ENCODE measurements at regions not wholly inside any gene's neighbourhood (a gene's known extent, or its start where the extent isn't known, plus 50 kb on each side); places are given as distances from the start of the nearest gene placed in this dataset.
"Not testable (repeated sequence)": the region's sequence is repeated elsewhere in the genome, so short reads cannot be mapped to it uniquely, and the experiment has no call there.

DNA sequence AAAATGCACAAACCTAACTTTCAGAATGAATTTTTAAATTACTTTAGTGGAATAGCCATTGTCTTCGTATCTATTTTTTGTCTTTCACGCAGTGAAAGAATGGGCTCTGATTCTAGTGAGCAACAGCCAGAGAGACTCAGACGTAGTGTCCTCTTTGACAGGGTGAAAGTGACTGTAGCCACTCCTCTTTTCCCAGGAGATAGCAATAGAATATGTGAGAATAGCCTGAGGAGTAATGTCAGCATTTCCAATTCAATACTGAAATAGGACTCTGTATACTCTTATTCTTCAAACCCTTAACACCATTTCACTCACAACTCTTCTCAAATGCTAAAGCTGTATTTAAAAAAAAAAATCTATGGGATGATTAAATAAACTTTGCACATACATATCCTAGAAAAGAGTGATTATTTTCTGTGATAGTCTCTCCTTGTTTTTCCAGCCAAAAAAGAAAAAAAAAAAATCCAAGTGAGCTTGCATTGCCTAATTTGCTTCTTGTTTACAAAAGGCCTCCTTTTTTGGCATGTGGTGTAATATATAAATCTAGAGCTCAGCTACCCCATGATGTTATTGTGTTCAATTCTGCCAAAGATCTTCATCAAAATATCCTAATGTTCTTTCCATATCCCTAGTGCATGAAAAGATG is 626.1 kb upstream of the SLITRK6 start:
- DNase-seq (ENCODE audit: low read depth in 2 of 2): no peak

DNA sequence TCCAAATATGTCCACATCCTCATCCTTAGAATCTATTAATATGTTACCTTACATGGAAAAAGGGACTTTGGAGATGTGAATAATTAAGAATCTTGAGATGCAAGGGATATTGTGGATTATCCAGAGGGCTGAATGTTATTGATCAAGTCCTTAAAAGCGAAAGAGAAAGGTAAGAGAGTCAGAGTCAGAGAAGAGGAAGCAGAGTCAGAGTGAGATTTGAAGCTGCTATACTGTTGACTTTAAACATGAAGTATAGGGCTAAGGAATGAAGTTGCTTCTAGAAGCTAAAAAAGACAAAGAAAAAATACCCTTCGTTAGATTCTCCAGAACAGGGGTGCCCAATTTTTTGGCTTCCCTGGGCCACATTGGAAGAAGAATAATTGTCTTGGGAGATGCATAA is 627.2 kb upstream of the SLITRK6 start:
- no peak for DNase-seq (ENCODE audit: low read depth in 2 of 2)

DNA sequence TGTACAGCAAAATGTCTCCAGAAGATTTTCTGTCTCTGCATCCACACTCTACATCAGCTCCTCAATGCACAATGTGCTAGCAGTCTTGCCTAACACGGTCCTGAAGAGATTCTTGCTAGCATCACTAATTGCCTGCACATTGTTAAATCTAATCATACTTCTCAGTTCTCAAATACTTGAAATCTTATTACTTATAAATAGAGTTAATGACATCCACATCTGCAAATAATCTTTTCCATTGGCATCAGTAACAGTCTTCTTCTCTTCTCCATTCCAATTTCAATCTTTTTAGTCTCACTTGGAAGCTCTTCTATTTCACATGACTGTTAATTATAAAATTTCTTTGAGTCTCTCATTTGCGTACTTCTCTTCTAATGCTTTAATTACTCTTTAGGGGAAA is 630.5 kb upstream of the SLITRK6 start:
- DNase-seq (ENCODE audit: low read depth in 2 of 2): no peak

DNA sequence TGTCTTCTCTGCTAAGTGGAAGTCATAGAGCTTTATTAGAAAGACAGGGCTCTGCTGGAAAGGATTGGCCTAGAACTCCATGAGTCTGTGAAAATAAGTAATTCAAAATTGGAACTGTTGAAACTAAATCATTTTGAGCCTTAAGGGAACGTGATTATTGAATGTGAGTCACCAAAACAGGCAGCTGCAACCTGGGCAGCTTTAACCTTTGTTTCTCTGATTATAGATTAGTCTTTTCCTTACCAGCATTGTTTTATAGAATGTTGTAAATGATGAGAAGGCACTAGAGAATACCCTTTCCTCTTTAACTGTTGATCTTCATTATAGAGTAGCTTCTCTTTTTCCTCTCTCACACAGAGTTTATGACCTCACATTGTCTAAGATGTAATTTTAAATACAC is 638.8 kb upstream of the SLITRK6 start:
- no peak for DNase-seq (ENCODE audit: low read depth in 2 of 2)

DNA sequence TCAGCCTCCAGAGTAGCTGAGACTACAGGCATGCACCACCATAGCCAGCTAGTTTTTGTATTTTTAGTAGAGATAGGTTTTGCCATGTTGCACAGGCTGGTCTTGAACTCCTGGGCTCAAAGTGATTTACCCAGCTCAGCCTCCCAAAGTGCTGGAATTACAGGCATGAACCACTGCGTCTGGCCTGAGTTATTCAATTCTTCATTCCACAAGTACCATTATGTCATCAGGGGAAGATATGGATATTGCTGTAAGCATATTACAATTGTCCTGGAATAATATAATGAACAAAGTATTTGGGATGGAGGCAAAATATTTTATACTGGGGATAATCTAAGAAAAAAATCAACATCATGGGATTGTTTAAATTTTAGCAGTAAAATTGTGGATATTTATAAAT is 646.0 kb upstream of the SLITRK6 start:
- no peak for DNase-seq (ENCODE audit: low read depth in 2 of 2)

DNA sequence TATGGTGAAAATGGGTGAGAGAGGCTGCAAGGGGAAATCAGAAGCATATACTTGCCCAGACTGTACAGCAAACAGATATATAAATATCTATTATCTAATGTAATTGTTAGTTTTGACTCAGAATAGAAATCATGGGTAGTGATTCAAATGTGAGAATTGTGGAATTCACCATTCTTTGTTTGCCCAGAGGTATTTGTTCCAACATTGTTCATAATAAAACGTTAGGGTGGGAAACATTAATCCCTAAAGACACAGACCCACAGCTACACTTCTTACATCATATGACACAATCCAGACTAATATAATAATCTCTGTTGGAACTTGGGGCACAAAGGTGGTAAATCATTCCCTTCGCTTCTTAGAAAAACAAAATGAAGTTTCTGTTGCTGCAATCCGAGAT is 646.5 kb upstream of the SLITRK6 start:
- no peak for DNase-seq (ENCODE audit: low read depth in 2 of 2)

DNA sequence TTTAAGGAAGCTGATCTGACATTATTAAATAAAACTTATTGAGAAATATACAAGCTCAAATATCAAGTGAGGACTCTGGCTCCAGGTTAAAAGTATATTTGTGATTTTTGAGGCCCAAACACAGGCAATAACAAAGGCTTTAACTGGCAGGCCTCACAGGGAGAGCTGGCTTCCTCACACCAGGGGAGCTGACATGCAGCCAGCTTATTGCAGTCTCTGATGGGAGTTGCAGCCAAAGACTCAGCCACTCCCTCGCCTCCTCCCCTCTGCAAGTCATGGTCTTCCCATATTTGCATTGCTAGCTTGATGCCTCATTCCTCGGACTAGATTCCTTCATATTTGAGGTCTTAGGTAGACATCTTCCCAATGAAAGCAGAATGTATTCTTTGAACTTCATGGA is 647.1 kb upstream of the SLITRK6 start:
- no peak for DNase-seq (ENCODE audit: low read depth in 2 of 2)

DNA sequence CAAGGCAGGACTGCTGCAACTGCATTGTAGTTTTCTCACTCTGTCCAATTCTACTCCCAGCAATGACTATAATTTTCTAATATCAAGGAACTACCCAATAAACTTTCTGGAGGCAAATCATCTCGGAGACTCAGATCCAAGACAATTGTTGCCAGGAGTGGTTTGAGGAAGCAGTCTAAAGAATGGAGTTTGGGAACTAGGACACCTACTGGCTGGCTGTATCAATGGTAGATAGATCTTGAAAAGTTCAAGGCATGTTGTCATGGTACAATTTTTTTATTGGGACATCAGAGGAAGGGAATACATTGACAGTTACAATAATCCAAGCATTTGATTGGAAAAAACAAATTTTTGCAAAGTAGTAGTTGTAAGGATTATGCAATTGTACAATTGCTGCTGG is 648.3 kb upstream of the SLITRK6 start:
- DNase-seq (ENCODE audit: low read depth in 2 of 2): no peak

DNA sequence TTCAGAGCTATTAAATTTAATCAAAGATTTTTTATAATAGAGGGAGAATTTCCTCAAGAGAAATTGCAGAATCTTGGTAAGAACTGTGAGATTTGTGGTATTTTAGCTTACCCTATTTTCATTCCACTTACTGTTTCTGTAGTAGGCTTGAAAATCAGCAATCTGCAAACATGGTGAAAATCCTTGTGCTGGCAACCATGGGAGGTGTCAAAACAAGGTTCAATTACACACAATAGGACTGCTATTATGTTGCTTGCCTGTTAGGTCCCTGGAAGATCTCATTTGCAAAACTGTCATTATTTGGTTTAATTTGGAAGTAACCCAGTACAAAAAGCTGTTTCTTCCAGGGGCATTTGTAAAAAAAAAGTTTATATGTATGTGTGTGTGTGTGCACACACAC is 662.8 kb upstream of the SLITRK6 start:
- DNase-seq (ENCODE audit: low read depth in 2 of 2): no peak

DNA sequence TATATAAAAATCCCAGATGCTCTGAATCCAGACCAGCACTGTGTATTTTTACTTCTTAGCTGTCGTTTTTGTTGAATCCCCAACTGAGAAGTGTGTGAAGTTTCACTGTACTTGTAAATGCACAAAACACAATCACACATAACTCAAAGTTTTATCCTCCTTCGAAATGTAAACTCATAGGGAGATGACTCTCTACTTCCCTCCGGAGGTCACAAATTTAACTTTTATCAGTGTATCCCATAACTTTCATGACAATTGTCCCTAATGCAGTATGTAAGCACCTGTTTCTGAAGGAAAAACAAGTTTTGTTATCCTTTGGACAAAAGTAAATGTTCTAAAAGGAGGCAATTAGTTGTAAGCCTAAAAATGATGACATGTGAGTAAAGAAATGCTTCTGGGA is 665.0 kb upstream of the SLITRK6 start:
- DNase-seq (ENCODE audit: low read depth in 2 of 2): no peak

DNA sequence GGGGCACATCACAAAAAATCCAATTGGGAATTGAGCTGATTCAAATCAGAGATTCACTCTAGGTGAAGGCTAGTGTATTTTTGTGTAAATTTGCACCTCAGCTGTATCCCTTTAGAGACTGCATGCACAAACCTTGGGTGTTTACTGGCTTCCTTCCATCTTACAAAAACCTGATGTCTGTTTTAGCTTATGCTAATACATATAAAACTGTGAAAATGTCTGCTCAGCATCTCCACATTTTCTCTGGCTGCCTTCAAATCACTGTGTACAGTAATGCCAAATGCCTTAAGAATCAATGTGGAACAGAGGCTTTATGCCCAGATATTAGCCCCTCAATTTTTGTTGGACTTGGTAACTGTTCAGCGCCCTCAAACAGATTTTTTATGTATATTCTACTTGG is 675.8 kb upstream of the SLITRK6 start:
- DNase-seq (ENCODE audit: low read depth in 2 of 2): no peak

DNA sequence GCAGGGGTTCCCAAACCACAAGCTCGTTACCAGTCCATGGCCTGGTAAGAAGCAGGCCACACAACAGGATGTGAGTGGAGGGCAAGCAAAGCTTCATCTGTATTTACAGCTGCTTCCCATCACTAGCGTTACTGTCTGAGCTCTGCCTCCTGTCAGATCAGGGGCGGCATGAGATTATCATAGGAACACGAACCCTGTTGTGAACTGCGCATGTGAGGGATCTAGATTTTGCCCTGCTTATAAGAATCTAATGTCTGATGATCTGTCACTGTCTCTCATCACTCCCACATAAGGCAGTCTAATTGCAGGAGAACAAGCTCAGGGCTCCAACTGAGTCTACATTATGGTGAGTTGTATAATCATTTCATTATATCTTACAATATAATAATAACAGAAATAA is 677.4 kb upstream of the SLITRK6 start:
- no peak for DNase-seq (ENCODE audit: low read depth in 2 of 2)

DNA sequence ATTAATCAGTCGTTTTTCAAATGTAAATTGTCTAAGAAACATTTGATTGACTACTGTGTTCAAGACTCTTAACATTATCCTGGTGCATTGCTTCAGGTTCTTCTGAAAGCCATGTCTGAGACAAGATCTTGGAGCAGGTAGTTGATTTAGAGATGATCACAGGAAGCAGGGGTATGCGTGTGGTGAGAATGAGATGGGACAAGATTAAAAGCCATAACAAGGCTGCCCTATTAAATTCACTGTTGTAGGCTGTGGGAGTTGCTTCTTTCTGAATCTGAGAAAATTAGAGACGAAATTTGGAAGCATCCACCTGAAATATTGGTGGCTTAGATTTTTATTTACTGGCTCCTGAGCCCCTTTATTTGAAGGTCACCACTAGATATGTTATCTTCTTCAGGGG is 687.4 kb upstream of the SLITRK6 start:
- DNase-seq (ENCODE audit: low read depth in 2 of 2): no peak

DNA sequence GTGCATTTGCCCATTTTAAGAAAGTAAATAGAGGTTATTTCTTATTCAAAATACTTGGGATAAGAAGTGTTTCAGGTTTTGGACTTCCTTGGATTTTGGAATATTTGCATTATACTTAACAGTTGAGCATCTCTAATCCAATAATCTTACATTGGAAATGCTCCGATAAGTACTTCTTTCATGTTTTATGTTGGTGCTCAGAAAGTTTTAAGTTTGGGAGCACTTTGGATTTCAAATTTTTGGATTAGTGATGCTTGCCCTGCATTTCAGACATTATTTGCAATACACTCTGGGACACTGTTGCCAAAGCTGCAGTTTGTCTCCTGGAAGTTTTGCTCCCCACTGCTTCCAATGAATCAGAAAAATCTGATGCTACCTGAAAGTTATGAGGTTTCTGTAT is 691.9 kb upstream of the SLITRK6 start:
- no peak for DNase-seq (ENCODE audit: low read depth in 2 of 2)

DNA sequence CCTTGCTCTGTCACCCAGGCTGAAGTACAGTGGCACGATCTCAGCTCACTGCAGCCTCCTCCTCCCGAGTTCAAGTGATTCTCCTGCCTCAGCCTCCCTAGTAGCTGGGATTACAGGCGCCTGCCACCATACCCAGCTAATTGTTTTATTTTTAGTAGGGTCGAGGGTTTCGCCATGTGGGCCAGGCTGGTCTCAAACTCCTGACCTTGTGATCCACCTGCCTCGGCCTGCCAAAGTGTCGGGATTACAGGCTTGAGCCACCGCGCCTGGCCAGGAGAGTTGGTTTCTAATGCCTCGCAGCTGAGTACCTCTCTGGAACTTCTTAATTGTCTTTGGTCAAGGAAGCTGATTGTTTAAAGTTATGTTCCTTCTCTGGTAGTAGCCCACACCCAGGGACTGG is 702.7 kb upstream of the SLITRK6 start:
- not testable (repeated sequence) for DNase-seq (ENCODE audit: low read depth in 2 of 2)

DNA sequence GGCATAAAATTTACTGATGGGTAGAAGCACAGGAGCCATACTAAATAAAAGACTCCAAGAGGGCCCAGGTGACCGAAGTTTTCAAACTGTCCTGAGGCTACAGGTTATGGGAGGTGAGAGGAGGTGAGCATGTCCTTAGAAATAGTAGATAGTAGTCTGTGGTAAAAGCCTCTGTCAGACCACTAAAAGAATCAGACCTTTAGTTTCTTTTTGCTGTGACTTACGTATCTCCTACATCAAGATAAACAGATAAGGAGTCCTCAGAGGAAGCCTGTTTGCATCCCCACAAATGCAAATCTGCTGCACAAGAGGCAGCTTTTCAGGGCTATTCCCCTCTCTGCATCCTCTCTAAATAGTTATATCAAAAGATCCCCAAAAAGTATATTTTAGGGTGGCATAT is 711.6 kb upstream of the SLITRK6 start:
- no peak for DNase-seq (ENCODE audit: low read depth in 2 of 2)

DNA sequence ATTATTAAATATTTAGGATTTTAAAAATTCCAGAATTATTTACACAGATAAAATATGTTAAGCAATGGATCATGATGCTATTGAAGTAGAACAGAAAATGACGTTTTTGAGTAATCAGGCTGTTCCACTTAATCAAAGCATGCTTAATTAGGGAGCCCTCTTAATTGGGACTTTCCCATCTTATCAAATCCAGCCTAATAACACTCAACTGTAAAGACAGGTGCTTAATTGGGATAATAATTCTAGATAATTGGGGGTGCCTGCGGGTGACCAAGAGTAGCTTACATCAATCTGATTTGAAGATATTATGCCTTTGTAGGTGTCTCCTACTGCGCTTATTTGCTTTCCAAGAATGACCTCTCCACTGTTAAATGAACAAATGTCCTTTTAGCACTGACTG is 742.2 kb upstream of the SLITRK6 start:
- DNase-seq (ENCODE audit: low read depth in 2 of 2): no peak

DNA sequence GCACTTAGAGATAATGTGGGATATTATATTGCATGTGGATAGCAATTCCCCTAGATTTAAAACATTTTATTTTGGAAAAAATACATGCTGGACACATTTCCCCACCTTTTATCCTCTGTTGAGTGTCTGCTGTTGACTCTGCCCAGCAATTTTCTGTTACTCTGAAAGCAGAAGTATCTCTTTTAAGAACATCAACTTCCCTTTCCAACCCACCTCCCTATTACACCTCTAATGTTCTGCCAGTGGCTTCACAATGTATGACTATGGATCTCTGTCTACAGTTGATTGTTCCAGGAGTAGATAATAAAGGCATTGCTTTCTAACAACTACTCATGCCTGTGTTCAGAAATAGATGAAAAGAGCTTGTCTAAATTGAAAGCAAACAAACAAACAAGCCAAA is 754.8 kb upstream of the SLITRK6 start:
- no peak for DNase-seq (ENCODE audit: low read depth in 2 of 2)

DNA sequence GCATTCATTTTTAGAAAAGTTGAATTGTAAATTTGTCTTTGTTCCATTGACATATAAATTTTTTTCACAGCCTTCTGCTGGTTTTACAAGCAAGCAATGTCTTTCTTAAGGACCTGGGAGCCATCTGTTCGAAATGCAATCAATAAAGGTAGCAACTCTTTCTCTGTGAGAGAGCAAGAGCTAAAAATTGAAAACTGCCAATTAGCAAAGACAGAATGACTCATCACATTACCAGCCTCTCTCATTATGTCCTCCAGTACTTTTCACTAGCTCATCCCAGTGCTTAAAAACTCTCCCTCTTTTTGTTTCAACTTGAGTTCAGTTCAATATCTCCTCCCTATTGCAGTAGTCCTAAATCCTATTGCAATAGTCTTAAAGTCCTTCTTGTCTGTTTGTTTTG is 760.7 kb upstream of the SLITRK6 start:
- DNase-seq (ENCODE audit: low read depth in 2 of 2): no peak

DNA sequence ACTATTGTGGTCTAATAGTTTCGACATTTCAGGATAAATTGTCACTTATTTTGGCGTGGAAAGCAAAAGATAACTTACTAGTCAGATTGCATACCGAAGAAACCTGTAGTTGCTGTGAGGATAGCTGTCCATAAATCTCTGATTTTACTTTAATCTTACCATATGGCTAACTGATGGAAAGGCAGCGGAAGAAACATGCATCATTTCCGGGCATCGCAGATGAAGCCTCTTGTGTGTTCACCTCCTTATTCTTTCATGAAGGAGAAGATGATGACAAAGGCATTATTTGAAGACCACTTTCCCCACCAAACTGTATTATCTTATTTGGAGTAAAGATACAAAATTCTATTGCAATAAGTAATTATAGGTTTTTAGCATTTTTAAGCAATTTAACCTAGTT is 763.6 kb upstream of the SLITRK6 start:
- DNase-seq (ENCODE audit: low read depth in 2 of 2): no peak

DNA sequence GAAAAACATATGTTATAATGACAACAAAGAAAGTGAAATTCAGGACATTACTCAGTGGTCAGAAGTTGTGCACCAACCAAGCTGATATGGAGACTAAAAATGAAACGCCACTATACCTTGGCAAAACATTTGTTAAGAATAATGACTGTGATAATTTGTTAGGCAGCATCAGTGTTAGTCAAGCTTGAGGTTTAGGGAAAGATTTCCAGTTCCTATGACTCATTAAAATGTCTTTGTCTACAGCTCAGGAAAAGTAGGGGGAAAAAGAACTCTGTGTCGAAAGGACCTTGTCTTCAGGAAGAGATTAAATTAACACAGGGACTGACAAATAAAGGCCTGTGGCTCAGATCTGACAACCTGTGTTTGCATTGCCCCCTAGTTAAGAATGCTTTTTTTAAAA is 764.1 kb upstream of the SLITRK6 start:
- DNase-seq (ENCODE audit: low read depth in 2 of 2): no peak

DNA sequence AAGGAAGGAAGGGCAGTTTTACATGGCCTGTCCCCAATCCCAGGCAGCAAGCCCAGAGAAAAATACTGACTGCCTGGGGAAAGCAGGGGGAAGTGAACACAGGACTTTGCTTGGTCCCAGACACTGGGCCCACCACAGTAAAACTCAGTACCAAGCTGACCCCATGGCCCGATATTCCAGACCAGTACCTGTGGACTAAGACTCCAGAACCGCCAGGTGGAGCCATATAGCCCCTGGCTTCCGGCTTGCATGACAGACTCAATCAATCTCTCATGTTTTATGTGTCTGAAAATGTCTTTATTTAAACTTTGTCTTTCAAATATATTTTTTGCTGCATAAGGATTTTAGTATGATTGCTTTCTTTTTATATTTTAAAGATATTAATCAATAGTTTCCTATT is 767.9 kb upstream of the SLITRK6 start:
- no peak for DNase-seq (ENCODE audit: low read depth in 2 of 2)

DNA sequence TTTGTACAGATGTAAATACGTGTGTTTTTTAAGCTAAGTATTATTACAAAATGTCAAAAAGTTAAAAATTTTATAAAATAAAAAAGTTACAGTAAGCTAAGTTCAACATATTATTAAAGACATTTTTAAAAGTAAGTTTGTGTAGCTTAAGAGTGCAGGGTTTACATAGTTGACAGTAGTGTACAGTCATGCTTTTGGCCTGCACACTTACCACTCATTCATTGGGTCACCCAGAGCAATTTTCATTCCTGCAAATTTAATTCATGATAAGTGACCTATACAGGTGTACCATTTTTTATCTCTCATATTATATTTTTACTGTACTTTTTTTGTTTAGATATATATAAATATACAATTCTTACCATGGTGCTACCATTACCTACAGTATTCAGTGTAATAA is 769.9 kb upstream of the SLITRK6 start:
- no peak for DNase-seq (ENCODE audit: low read depth in 2 of 2)

DNA sequence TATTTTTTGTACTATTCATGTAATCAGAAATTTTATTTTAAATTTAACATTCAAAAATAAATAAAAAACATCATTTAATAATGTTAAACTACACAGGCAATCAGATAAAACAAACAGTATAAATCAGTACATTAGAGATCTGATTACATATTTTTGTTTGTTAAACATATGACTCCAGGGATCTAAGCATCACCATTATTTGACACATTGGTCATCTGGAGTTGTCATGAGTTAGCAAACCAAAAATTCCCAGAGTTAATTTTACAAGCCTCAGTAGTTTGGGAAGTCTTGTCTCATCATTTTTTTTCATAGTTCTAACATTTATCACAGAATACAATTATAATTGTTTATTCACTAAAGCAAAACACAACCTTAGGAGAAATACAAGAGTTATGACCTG is 770.8 kb upstream of the SLITRK6 start:
- DNase-seq (ENCODE audit: low read depth in 2 of 2): no peak

DNA sequence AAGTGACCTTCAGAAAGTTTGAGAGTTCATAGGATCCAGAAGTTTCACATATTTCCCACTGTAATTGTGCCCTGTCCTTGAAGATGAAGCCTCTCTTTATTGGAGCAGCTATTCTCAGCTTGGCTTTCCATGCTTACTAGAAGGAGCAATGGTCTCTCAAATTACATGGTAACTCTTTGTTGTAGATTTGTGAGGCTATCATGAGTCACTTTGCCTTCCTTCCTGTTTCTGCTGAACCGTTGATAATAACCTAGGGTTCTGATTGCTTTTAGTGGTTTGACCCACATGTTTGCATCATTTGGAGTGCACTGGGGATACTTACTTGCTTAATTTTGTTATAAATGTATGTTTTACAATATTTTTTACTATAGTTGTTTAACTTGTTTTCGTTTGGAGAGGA is 772.9 kb upstream of the SLITRK6 start:
- DNase-seq (ENCODE audit: low read depth in 2 of 2): no peak
